ENCODE measurements at regions not wholly inside any gene's neighbourhood (a gene's known extent, or its start where the extent isn't known, plus 50 kb on each side); places are given as distances from the start of the nearest gene placed in this dataset.

GRCh38 chr2:128791985-128792320, 473.3 kb upstream of the HS6ST1 start:
- H4K20me1 ChIP-seq (ENCODE audit: low read depth), result no peaks in the 10 kb centered on the region
- no peaks in the 10 kb centered on the region for H3K27me3 ChIP-seq
- H3K9ac ChIP-seq, result no peak overlapping the region
- H2AFZ ChIP-seq (replicated peaks), result no peak overlapping the region
- no peak for TF ChIP-seq CTCF (IDR thresholded peaks at IDR 0.05)
- H3K79me2 ChIP-seq (ENCODE audit: low read depth), result no peaks in the 10 kb centered on the region
- DNase-seq (ENCODE audit: low spot score), result no peak
- Mint-ChIP-seq H3K36me3 (no peaks in the 10 kb centered on the region), H3K27me3 (ENCODE audit: insufficient read depth, low read depth) (peaks cover 16% of the 10 kb centered on the region), H3K27ac (peak overlapping the region; percentile 52), H3K4me3 (no peak overlapping the region), H3K4me1 (peaks cover 30% of the 10 kb centered on the region), H3K9me3 (peaks cover 2% of the 10 kb centered on the region)
- no peaks in the 10 kb centered on the region for H3K9me3 ChIP-seq (ENCODE audit: low read depth)
- H3K4me1 ChIP-seq, result peaks cover 4% of the 10 kb centered on the region
- no peaks in the 10 kb centered on the region for H3K36me3 ChIP-seq
- no peaks in the 10 kb centered on the region for H3F3A ChIP-seq (ENCODE audit: low read depth)
- H3K27ac ChIP-seq, result no peak overlapping the region
- no peak overlapping the region for H3K4me3 ChIP-seq
- H3K4me2 ChIP-seq, result no peak overlapping the region

- Histone ChIP-seq H3K9me3 (ENCODE audit: low read depth) (no peaks in the 10 kb centered on the region), H2AFZ (replicated peaks) (no peak overlapping the region), H3K36me3 (no peaks in the 10 kb centered on the region), H3K9ac (no peak overlapping the region), H4K20me1 (ENCODE audit: low read depth) (no peaks in the 10 kb centered on the region), H3K4me3 (no peak overlapping the region), H3K4me2 (no peak overlapping the region), H3K27me3 (no peaks in the 10 kb centered on the region), H3K4me1 (no peaks in the 10 kb centered on the region), H3K27ac (no peak overlapping the region), H3F3A (ENCODE audit: low read depth) (no peaks in the 10 kb centered on the region), H3K79me2 (ENCODE audit: low read depth) (no peaks in the 10 kb centered on the region)
- no peak overlapping the region for H3K27ac Mint-ChIP-seq
- no peak for TF ChIP-seq CTCF (IDR thresholded peaks at IDR 0.05)
- TF ChIP-seq EZH2 (IDR thresholded peaks at IDR 0.05), result no peak
- TF ChIP-seq EZH2phosphoT487 (IDR thresholded peaks at IDR 0.05), result no peak
- no peak for DNase-seq (ENCODE audit: low spot score)
- H3K4me1 Mint-ChIP-seq, result peaks cover 23% of the 10 kb centered on the region
- peaks cover 2% of the 10 kb centered on the region for H3K9me3 Mint-ChIP-seq
- H3K4me3 Mint-ChIP-seq, result no peak overlapping the region
- no peaks in the 10 kb centered on the region for H3K36me3 Mint-ChIP-seq
- H3K27me3 Mint-ChIP-seq (ENCODE audit: insufficient read depth, low read depth), result peaks cover 13% of the 10 kb centered on the region
These were observed 473.9 kb upstream of the HS6ST1 start for GRCh38 chr2:128792476-128793054.

GRCh38 chr2:128793404-128793803, 474.7 kb upstream of the HS6ST1 start:
- H4K20me1 ChIP-seq (ENCODE audit: low read depth), result no peaks in the 10 kb centered on the region
- Mint-ChIP-seq H3K36me3 (no peaks in the 10 kb centered on the region), H3K27me3 (ENCODE audit: insufficient read depth, low read depth) (peaks cover 11% of the 10 kb centered on the region), H3K4me3 (no peak overlapping the region), H3K27ac (no peak overlapping the region), H3K4me1 (peaks cover 20% of the 10 kb centered on the region), H3K9me3 (peaks cover under 1% of the 10 kb centered on the region)
- no peak overlapping the region for H3K9ac ChIP-seq
- H3K79me2 ChIP-seq (ENCODE audit: low read depth), result no peaks in the 10 kb centered on the region
- H3K4me2 ChIP-seq, result no peak overlapping the region
- no peaks in the 10 kb centered on the region for H3F3A ChIP-seq (ENCODE audit: low read depth)
- H3K27ac ChIP-seq, result no peak overlapping the region
- H3K27me3 ChIP-seq, result no peaks in the 10 kb centered on the region
- H3K36me3 ChIP-seq, result no peaks in the 10 kb centered on the region
- DNase-seq (ENCODE audit: low spot score), result no peak
- no peaks in the 10 kb centered on the region for H3K4me1 ChIP-seq
- no peak overlapping the region for H3K4me3 ChIP-seq
- H3K9me3 ChIP-seq (ENCODE audit: low read depth), result no peaks in the 10 kb centered on the region
- no peak overlapping the region for H2AFZ ChIP-seq (replicated peaks)
- no peak for TF ChIP-seq EZH2 (IDR thresholded peaks at IDR 0.05)
- TF ChIP-seq CTCF (IDR thresholded peaks at IDR 0.05), result no peak
- TF ChIP-seq EZH2phosphoT487 (IDR thresholded peaks at IDR 0.05), result no peak

Data from neural progenitor cell (in vitro differentiated cells).